ENCODE measurements at regions not wholly inside any gene's neighbourhood (a gene's known extent, or its start where the extent isn't known, plus 50 kb on each side); places are given as distances from the start of the nearest gene placed in this dataset.

- Histone ChIP-seq H3K4me2 (ENCODE audit: insufficient read depth, insufficient read length, low read length) (no peak overlapping the region), H3K9ac (ENCODE audit: extremely low read depth, insufficient read length, low read length) (no peak overlapping the region), H3K56ac (ENCODE audit: insufficient read length, low read depth, low read length) (no peak overlapping the region), H4K8ac (replicated peaks; ENCODE audit: insufficient read length, low read depth, low read length) (no peak overlapping the region), H3K4me1 (ENCODE audit: insufficient read depth, low read length) (peaks cover 7% of the 10 kb centered on the region; the same call in 1 of the 2 replicates), H3K4ac (ENCODE audit: low read depth, low read length) (no peak overlapping the region), H3K79me1 (ENCODE audit: insufficient read depth, low read depth, low read length, poor library complexity, severe bottlenecking) (no peaks in the 10 kb centered on the region), H3K14ac (ENCODE audit: insufficient read depth, low read length) (no peak overlapping the region), H3K79me2 (ENCODE audit: insufficient read depth, low read length) (no peaks in the 10 kb centered on the region), H2BK20ac (ENCODE audit: low read depth, low read length, poor library complexity, severe bottlenecking) (no peak overlapping the region), H2BK15ac (ENCODE audit: low read depth, low read length) (no peak overlapping the region), H4K5ac (ENCODE audit: insufficient read length, low read depth, low read length) (no peak overlapping the region), H4K20me1 (ENCODE audit: control insufficient read depth, insufficient read depth, insufficient read length) (no peaks in the 10 kb centered on the region), H3K23ac (ENCODE audit: insufficient read length, low read depth, low read length) (no peak overlapping the region), H2BK5ac (ENCODE audit: insufficient read length, low read length) (no peak overlapping the region), H3K9me3 (ENCODE audit: control insufficient read depth, low read depth, low read length) (no peaks in the 10 kb centered on the region), H3K27ac (ENCODE audit: insufficient read length, low read depth, low read length) (no peak overlapping the region), H2BK120ac (ENCODE audit: low read depth, low read length, poor library complexity, severe bottlenecking) (no peak overlapping the region), H3K27me3 (ENCODE audit: insufficient read depth, low read length) (no peaks in the 10 kb centered on the region), H3T11ph (ENCODE audit: low read length) (no peak overlapping the region), H2AK5ac (ENCODE audit: insufficient read length, low read length) (no peak overlapping the region), H3K23me2 (ENCODE audit: insufficient read length, low read depth, low read length, poor library complexity, severe bottlenecking) (no peaks in the 10 kb centered on the region), H2AFZ (ENCODE audit: low read length) (no peak overlapping the region), H3K18ac (ENCODE audit: insufficient read length, low read depth, low read length) (no peak overlapping the region), H2BK12ac (ENCODE audit: insufficient read length, low read depth, low read length) (no peak overlapping the region), H4K91ac (ENCODE audit: insufficient read length, low read depth, low read length) (no peak overlapping the region)
- no peak overlapping the region for H3K4me3 Mint-ChIP-seq
- peaks cover 17 to 22% of the 10 kb centered on the region in 2 experiments for H3K4me1 Mint-ChIP-seq
- no CpG with 5 or more reads among the region's 5 CpGs for WGBS (ENCODE audit: extremely low coverage, insufficient read length, low lambda C conversion rate)
- no peak for TF ChIP-seq CTCF (conservative IDR thresholded peaks at IDR 0.05)
- H3K9me3 Mint-ChIP-seq = peaks cover 0 to 5% of the 10 kb centered on the region in 2 experiments; a peak in 2 of 5 replicates
- DNase-seq = no peak
- H3K36me3 Mint-ChIP-seq (ENCODE audit: insufficient read depth in 1 of 3, low read depth in 3 of 3) = peaks cover 0 to 5% (median 0%) of the 10 kb centered on the region in 3 experiments; a peak in 2 of 7 replicates
- no peaks in the 10 kb centered on the region for H3K27me3 Mint-ChIP-seq (ENCODE audit: low read depth)
- no peak overlapping the region for H3K27ac Mint-ChIP-seq
Observed at GRCh38 chr6:163759542-163759941, 345.0 kb downstream of the QKI start.

Data from H9 (cell line).